ENCODE measurements at regions not wholly inside any gene's neighbourhood (a gene's known extent, or its start where the extent isn't known, plus 50 kb on each side); places are given as distances from the start of the nearest gene placed in this dataset.

DNA sequence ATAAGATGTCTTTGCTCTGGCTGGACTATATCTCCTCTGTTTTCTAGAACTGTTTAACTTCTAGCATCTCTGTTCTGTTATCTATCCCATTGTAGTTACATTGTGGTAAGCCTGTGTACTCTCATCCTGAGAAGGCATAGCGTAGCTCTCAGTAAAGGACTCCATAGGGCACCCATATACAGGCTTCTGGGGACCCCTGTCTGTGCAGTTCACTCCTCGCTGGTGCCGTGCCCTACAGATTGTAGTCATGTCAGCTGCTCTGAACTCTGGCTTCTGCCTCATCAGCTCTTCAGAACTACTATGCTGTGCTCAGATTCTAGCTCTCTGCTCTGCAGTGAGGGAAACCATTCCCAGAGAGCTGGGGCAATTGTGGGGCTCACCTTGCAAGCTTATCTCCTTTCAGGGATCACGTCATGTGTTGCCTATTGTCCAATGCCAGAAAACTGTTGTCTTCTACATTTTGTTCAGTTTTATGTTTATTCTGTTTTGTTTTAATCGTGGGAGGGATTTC is 181.3 kb upstream of the USP24 start:
- TF ChIP-seq, protein P1, sequence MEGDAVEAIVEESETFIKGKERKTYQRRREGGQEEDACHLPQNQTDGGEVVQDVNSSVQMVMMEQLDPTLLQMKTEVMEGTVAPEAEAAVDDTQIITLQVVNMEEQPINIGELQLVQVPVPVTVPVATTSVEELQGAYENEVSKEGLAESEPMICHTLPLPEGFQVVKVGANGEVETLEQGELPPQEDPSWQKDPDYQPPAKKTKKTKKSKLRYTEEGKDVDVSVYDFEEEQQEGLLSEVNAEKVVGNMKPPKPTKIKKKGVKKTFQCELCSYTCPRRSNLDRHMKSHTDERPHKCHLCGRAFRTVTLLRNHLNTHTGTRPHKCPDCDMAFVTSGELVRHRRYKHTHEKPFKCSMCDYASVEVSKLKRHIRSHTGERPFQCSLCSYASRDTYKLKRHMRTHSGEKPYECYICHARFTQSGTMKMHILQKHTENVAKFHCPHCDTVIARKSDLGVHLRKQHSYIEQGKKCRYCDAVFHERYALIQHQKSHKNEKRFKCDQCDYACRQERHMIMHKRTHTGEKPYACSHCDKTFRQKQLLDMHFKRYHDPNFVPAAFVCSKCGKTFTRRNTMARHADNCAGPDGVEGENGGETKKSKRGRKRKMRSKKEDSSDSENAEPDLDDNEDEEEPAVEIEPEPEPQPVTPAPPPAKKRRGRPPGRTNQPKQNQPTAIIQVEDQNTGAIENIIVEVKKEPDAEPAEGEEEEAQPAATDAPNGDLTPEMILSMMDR (IDR thresholded peaks at IDR 0.05): no peak
- TF ChIP-seq POLR2A (IDR thresholded peaks at IDR 0.05): no peak
